HG03442 (cell line): ENCODE measurements at regions not wholly inside any gene's neighbourhood (a gene's known extent, or its start where the extent isn't known, plus 50 kb on each side); places are given as distances from the start of the nearest gene placed in this dataset.

ENCODE experiments used
- ATAC-seq: cut with Tn5 transposase; IDR thresholded peaks from one replicate; pipeline ENCODE4 v1.9.1; 2021; ENCODE audit warnings: mild to moderate bottlenecking, moderate library complexity; ENCODE audit not compliant: unreplicated experiment

- ATAC-seq, result no peak
These were observed 74.4 kb upstream of the SMIM36 start for GRCh38 chr17:55585629-55586028.

- ATAC-seq, result no peak
These were observed 73.6 kb upstream of the SMIM36 start for GRCh38 chr17:55584861-55585260.

GRCh38 chr17:55584055-55584685, 72.9 kb upstream of the SMIM36 start:
- ATAC-seq, result no peak

- ATAC-seq, result no peak
These were observed 71.6 kb upstream of the SMIM36 start for GRCh38 chr17:55582897-55583296.

GRCh38 chr17:55580596-55581133, 69.4 kb upstream of the SMIM36 start:
- peak; percentile 47 for ATAC-seq

GRCh38 chr17:55577687-55578086, 66.4 kb upstream of the SMIM36 start:
- peak; percentile 21 for ATAC-seq

- ATAC-seq, result peak; percentile 84
These were observed 65.8 kb upstream of the SMIM36 start for GRCh38 chr17:55576996-55577586.

GRCh38 chr17:55576237-55576995, 65.2 kb upstream of the SMIM36 start:
- no peak for ATAC-seq

GRCh38 chr17:55575058-55575636, 63.9 kb upstream of the SMIM36 start:
- no peak for ATAC-seq

- ATAC-seq, result no peak
These were observed 61.3 kb upstream of the SMIM36 start for GRCh38 chr17:55572599-55572998.

GRCh38 chr17:55572139-55572538, 60.9 kb upstream of the SMIM36 start:
- ATAC-seq, result no peak

- ATAC-seq, result no peak
These were observed 59.8 kb upstream of the SMIM36 start for GRCh38 chr17:55571095-55571494.

- ATAC-seq, result no peak
These were observed 59.1 kb upstream of the SMIM36 start for GRCh38 chr17:55570391-55570790.

GRCh38 chr17:55567240-55568214, 56.3 kb upstream of the SMIM36 start:
- no peak for ATAC-seq

- ATAC-seq, result no peak
These were observed 52.8 kb upstream of the SMIM36 start for GRCh38 chr17:55564081-55564480.

GRCh38 chr17:55563363-55563762, 52.1 kb upstream of the SMIM36 start:
- ATAC-seq, result no peak

GRCh38 chr17:55561973-55562495, 50.8 kb upstream of the SMIM36 start:
- no peak for ATAC-seq

- no peak for ATAC-seq
These were observed 50.2 kb upstream of the SMIM36 start for GRCh38 chr17:55561316-55561972.
